Stimulated activated CD8-positive, alpha-beta memory T cell treated with anti-CD3 and anti-CD28 coated beads, Interleukin-4, amount 100 ng/mL, for 48 hours (primary cell): ENCODE measurements at regions not wholly inside any gene's neighbourhood (a gene's known extent, or its start where the extent isn't known, plus 50 kb on each side); places are given as distances from the start of the nearest gene placed in this dataset.
"Not testable (repeated sequence)": the region's sequence is repeated elsewhere in the genome, so short reads cannot be mapped to it uniquely, and the experiment has no call there.

Experiments used
- DNase-seq: peaks from one replicate; pipeline ENCODE4 v3.0.0-alpha.2; 2020

GRCh38 chr10:64786989-64787388 is 1265.8 kb downstream of the REEP3 start:
- DNase-seq: no peak

- no peak for DNase-seq
These were observed 1274.6 kb downstream of the REEP3 start for GRCh38 chr10:64795847-64796246.

- DNase-seq: no peak
These were observed 1277.1 kb downstream of the REEP3 start for GRCh38 chr10:64798297-64798696.

- DNase-seq: not testable (repeated sequence)
These were observed 1287.0 kb downstream of the REEP3 start for GRCh38 chr10:64808233-64808632.

- DNase-seq: not testable (repeated sequence)
These were observed 1288.8 kb downstream of the REEP3 start for GRCh38 chr10:64810046-64810445.

GRCh38 chr10:64813391-64813790 is 1292.2 kb downstream of the REEP3 start:
- DNase-seq: no peak

GRCh38 chr10:64814201-64814600 is 1293.0 kb downstream of the REEP3 start:
- no peak for DNase-seq

- no peak for DNase-seq
These were observed 1308.7 kb downstream of the REEP3 start for GRCh38 chr10:64829888-64830412.

GRCh38 chr10:64830869-64831268 is 1309.7 kb downstream of the REEP3 start:
- no peak for DNase-seq

- no peak for DNase-seq
These were observed 1319.1 kb downstream of the REEP3 start for GRCh38 chr10:64840341-64840740.

GRCh38 chr10:64846700-64847099 is 1325.5 kb downstream of the REEP3 start:
- DNase-seq: no peak

- DNase-seq: no peak
These were observed 1334.7 kb downstream of the REEP3 start for GRCh38 chr10:64855941-64856340.

- no peak for DNase-seq
These were observed 1338.7 kb downstream of the REEP3 start for GRCh38 chr10:64859911-64860310.

GRCh38 chr10:64863836-64864235 is 1342.6 kb downstream of the REEP3 start:
- DNase-seq: no peak

- DNase-seq: no peak
These were observed 1346.3 kb downstream of the REEP3 start for GRCh38 chr10:64867501-64867962.

GRCh38 chr10:64873088-64873487 is 1351.9 kb downstream of the REEP3 start:
- no peak for DNase-seq

GRCh38 chr10:64873959-64874358 is 1352.8 kb downstream of the REEP3 start:
- no peak for DNase-seq

- no peak for DNase-seq
These were observed 1359.3 kb downstream of the REEP3 start for GRCh38 chr10:64880546-64880945.

GRCh38 chr10:64881257-64881656 is 1360.1 kb downstream of the REEP3 start:
- DNase-seq: no peak

GRCh38 chr10:64896582-64896981 is 1375.4 kb downstream of the REEP3 start:
- no peak for DNase-seq

GRCh38 chr10:64906311-64906710 is 1385.1 kb downstream of the REEP3 start:
- not testable (repeated sequence) for DNase-seq

- not testable (repeated sequence) for DNase-seq
These were observed 1403.1 kb downstream of the REEP3 start for GRCh38 chr10:64924306-64924705.

GRCh38 chr10:64952042-64952441 is 1430.8 kb downstream of the REEP3 start:
- no peak for DNase-seq

GRCh38 chr10:64956441-64956840 is 1435.2 kb downstream of the REEP3 start:
- DNase-seq: no peak

- no peak for DNase-seq
These were observed 1437.9 kb downstream of the REEP3 start for GRCh38 chr10:64959116-64959515.

- DNase-seq: no peak
These were observed 1438.7 kb downstream of the REEP3 start for GRCh38 chr10:64959883-64960282.
